ENCODE measurements at regions not wholly inside any gene's neighbourhood (a gene's known extent, or its start where the extent isn't known, plus 50 kb on each side); places are given as distances from the start of the nearest gene placed in this dataset.
A peak's percentile ranks its signal among the peaks of the same experiment; 100 is the strongest.
"Not testable (repeated sequence)": the region's sequence is repeated elsewhere in the genome, so short reads cannot be mapped to it uniquely, and the experiment has no call there.

- DNase-seq (ENCODE audit: low read depth) = peak; percentile 7
Observed at GRCh38 chr13:30520571-30520970, 54.8 kb upstream of the HMGB1 start.

- DNase-seq (ENCODE audit: low read depth) = no peak
Observed at GRCh38 chr13:30523211-30523610, 57.5 kb upstream of the HMGB1 start.

GRCh38 chr13:30523817-30524216 is 58.1 kb upstream of the HMGB1 start:
- DNase-seq (ENCODE audit: low read depth) = not testable (repeated sequence)

- DNase-seq (ENCODE audit: low read depth) = not testable (repeated sequence)
Observed at GRCh38 chr13:30525212-30525611, 59.5 kb upstream of the HMGB1 start.

- DNase-seq (ENCODE audit: low read depth) = no peak
Observed at GRCh38 chr13:30526612-30527495, 61.1 kb upstream of the HMGB1 start.

- DNase-seq (ENCODE audit: low read depth) = no peak
Observed at GRCh38 chr13:30529085-30529834, 63.5 kb upstream of the HMGB1 start.

GRCh38 chr13:30535046-30535445 is 69.3 kb upstream of the HMGB1 start:
- no peak for DNase-seq (ENCODE audit: low read depth)

- DNase-seq (ENCODE audit: low read depth) = no peak
Observed at GRCh38 chr13:30545320-30545719, 72.4 kb upstream of the USPL1 start.

GRCh38 chr13:30548046-30548445 is 69.7 kb upstream of the USPL1 start:
- DNase-seq (ENCODE audit: low read depth) = not testable (repeated sequence)

- peak; percentile 40 for DNase-seq (ENCODE audit: low read depth)
Observed at GRCh38 chr13:30551189-30551588, 66.5 kb upstream of the USPL1 start.

GRCh38 chr13:30552567-30552966 is 65.2 kb upstream of the USPL1 start:
- no peak for DNase-seq (ENCODE audit: low read depth)

GRCh38 chr13:30559274-30559673 is 58.4 kb upstream of the USPL1 start:
- DNase-seq (ENCODE audit: low read depth) = no peak

GRCh38 chr13:30560212-30560611 is 57.5 kb upstream of the USPL1 start:
- DNase-seq (ENCODE audit: low read depth) = no peak

- DNase-seq (ENCODE audit: low read depth) = no peak
Observed at GRCh38 chr13:30561511-30561910, 56.2 kb upstream of the USPL1 start.

- DNase-seq (ENCODE audit: low read depth) = no peak
Observed at GRCh38 chr13:30564489-30564888, 53.2 kb upstream of the USPL1 start.

GRCh38 chr13:30565658-30566057 is 52.1 kb upstream of the USPL1 start:
- DNase-seq (ENCODE audit: low read depth) = peak; percentile 77

- no peak for DNase-seq (ENCODE audit: low read depth)
Observed at GRCh38 chr13:30567072-30567471, 50.6 kb upstream of the USPL1 start.
